GM18867 (cell line): ENCODE measurements at regions not wholly inside any gene's neighbourhood (a gene's known extent, or its start where the extent isn't known, plus 50 kb on each side); places are given as distances from the start of the nearest gene placed in this dataset.

Experiments
- ATAC-seq: cut with Tn5 transposase; IDR thresholded peaks from one replicate; pipeline ENCODE4 v1.9.1; 2021; ENCODE audit warnings: mild to moderate bottlenecking, moderate library complexity; ENCODE audit not compliant: unreplicated experiment

DNA sequence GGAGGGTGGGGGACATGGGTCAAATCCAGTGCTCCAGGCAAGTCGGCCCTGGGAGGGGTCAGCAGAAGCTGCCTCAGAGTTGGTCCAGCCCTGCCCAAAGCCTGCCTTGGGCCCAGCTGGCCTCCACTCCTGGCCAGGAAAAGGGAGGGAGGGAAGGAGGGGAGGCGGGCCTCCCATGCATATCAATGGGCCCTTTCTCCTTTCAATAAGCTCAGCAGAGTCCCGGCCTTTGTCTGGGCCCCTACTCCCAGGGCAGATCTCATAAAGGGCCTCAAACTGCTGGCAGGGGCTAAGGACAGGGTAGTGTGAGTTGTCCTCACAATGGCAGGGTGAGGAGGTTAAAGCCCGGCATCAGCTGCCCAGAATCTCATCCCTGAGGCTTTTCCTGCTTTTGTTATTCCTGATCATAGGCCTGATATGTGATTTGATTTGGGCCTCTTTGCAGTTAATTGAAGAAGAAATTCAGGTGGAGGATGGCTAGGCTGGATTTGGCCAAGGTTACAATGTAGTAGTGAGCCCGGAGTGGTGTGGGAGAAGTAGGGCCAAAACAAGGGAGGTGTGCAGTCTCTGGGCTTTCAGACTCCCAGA, 121.1 kb upstream of the ATP6AP2 start:
- no peak for ATAC-seq

DNA sequence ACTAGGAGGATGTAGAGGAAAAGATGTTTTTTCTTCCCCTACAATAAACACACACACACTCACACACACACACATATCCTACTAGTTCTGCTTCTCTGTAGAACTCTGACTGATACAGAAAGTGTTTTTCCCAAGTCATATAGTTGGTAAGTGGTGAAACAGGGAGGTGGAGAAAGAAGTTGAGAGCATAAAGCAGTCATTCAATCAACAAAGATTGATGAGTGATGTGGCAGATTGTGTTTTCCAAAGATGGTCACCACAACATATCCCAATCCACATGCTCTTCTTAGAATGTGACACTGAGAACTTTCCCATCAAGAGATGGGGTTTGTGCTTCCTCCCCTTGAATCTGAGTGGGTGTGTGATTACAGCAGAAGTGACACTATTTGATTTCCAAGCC, 123.4 kb upstream of the ATP6AP2 start:
- ATAC-seq = no peak

DNA sequence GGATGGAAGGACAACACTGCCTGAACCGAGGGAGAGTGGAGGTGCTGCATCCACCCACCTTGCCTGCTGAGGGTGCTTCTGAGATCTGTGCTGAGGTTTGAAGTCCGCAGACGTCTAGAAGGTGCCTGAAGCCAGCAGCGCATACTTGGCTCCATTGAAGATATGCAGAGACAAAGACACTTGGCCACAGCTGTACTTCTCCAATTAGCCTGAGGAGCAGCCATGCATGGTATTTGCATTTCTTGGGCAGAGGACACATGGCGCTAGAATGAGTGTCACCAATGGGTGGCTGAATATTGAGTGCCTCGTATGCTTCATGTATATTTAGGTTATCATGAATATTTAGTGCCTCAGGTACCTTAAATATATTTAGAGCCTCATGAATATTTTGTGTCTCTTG, 128.7 kb upstream of the ATP6AP2 start:
- ATAC-seq = no peak

DNA sequence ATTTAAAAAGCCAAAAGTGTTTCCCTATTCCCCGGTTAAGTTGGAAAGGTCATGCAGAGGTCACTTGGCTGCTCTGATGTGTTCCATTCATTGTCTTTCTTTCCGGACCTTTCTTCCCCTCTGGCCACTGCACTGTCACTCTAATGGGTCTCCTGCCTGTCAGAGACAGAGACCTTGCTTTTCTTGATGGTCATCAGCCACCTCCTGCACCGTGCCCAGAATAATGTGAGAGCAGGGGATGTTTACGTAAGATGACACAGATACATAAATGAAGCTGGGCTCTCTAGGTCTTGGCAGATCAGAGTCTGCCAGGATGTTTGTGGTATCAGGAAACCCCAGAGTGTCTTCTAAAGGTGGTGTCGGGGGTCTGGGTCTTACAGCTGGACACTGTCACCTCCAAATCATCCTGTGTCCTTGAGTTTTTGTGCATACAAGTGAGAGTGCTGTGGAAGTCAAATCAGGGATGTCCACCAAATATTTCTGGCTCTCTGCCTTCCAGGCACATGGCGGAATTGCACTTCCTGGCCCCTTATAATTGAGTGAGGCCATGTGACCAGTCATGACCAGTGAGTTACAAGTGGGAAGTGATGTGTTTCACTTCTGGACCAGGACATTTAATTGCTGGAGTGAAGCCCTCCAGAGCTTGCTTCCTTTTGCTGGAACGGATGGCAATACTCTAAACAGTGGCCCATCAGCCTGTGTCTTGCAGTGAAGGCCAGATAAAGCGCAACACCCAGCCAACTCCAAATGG, 130.6 kb upstream of the ATP6AP2 start:
- ATAC-seq = no peak

DNA sequence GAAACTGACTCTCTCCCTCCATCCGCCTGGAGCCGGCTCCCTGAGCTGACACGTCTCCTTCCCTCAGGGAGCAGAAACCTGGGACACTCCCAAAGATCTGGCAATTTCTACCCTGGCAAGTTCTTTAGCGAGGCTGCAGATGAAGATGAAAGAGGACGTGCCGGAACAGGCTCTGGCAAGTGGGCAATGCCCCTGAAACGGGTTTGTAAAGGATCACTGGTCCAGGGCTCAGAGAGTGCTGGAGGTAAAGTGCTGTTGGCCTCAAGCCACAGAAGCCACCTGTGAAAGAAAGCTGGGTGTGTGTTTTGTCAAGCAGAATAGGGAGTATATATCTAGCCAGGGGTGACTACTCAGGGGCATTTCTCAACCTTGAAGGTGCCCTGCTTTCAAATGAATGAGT, 131.4 kb upstream of the ATP6AP2 start:
- ATAC-seq = no peak

DNA sequence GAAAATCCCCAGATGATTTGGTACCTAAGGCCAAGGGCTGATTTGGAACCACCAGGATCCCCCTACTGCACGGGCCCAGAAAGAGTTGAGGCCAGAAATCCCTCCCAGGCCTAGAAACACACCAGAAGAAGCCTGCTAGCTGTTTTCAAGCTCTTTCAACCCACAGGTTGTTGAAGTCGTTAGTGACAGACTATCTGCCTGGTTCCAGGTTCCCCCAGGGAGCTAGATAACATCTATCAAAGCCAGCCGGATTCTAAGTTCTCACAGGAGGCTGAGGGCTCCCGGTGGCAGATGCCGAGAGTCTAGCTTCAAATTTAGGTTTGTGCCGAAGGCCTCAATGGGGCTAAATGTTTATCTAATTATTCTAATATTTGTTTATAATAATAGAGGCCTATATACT, 132.0 kb upstream of the ATP6AP2 start:
- no peak for ATAC-seq

DNA sequence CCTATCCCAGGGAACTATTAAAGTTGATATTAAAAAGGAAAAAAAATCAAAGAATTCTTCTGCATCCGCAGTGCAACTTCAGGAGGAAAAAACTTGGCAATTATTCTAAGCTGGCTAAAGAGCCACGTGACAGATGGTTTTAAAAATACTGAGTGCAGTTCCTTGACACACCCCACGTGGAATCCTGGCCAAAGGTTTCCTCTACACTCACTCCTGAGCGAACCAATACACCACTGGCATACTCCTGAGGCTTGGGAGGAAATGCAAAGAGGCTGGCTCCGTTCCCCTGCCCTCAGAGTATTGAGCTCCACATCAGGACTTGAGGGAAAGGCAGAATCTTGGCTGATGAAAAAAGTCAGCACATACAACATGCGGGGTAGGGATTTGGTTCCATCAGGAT, 133.8 kb upstream of the ATP6AP2 start:
- no peak for ATAC-seq

DNA sequence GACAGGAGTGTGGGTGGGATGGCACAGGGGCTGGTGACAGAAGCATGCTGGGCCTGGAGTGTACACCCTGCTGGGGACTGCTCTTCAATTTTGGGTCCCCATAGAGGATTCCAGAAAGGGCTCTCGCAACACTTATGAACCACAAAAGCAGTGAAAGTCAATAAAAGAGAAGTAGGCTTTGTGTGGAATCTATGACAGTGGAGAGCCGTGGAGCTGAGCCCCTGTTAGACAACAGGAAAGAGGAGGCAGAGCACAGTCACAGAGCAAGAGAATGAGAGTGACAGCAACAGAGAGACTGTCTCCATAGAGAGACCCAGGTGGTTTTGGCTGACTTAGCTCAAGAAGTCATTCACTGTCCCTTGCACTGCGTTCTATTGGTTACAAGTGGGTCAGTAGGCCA, 135.1 kb upstream of the ATP6AP2 start:
- no peak for ATAC-seq

DNA sequence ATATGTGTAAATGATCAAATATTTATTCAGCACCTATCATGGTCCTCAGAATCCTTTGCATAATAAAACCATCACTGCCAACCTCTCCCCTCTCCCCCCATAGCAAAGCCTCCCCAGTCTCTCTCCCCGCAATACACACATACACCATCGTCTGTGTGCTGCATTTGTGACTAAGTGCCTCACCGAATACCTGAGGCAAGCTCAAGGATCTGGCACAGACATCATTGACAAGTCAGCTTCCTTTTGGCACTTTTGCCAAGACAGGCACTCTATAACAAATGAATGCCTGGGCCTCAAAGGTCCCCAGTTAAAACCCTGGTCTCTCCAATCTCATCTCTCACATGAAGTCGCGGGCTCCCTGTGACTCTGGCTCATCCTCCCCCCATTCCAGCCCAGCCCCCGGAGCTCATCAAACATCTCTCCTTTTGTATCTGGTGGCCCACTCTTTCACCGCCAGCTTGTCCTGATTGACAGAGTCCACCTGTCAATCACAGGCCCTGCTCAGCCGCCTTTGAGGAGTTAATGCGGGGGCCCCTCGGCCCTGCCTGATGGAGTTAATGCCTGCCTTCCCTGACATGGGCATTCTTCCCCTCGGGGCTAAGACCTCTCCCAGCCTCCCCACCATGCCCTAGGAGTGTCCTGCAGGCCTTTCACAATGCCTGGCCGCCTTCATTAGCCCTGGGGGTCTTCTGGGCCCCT, 135.8 kb upstream of the ATP6AP2 start:
- ATAC-seq = no peak

DNA sequence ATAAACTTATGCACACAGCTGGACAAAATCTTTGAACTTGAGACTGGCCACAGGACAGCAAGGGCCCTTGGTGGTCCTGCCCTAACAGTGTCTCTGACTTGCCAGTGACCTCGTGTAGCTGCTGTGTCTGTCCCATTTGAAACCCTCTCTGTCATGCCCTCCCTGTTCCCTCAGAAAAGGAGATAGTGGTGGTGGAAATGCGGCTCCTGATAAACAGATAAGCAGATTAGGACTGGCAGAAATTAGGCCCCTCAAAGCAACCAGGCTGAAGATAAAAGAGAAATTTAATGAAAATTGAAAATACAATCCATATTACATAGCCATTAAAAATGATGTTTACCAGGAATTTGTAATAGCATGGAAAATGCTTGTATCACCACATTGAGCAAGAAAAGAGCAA, 136.6 kb upstream of the ATP6AP2 start:
- no peak for ATAC-seq

DNA sequence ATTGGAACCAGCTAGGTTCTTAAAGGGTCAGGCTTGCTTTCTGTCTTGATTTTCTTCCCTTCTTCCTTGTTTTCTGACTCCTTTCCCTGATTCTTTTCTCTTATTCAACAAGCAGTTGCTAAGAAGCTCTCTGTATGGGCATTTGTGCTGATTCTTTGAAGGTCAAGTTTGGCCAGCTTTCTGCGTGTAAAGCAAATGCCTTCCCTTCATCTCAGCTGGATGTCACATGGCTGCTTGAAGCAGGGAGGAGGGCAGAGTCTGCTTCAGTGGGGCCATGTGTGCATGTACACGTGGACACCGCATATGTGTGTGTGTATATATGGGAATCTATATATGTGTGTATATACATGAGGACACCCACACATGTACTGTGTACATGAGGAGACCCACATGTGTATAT, 139.9 kb upstream of the ATP6AP2 start:
- ATAC-seq = no peak

DNA sequence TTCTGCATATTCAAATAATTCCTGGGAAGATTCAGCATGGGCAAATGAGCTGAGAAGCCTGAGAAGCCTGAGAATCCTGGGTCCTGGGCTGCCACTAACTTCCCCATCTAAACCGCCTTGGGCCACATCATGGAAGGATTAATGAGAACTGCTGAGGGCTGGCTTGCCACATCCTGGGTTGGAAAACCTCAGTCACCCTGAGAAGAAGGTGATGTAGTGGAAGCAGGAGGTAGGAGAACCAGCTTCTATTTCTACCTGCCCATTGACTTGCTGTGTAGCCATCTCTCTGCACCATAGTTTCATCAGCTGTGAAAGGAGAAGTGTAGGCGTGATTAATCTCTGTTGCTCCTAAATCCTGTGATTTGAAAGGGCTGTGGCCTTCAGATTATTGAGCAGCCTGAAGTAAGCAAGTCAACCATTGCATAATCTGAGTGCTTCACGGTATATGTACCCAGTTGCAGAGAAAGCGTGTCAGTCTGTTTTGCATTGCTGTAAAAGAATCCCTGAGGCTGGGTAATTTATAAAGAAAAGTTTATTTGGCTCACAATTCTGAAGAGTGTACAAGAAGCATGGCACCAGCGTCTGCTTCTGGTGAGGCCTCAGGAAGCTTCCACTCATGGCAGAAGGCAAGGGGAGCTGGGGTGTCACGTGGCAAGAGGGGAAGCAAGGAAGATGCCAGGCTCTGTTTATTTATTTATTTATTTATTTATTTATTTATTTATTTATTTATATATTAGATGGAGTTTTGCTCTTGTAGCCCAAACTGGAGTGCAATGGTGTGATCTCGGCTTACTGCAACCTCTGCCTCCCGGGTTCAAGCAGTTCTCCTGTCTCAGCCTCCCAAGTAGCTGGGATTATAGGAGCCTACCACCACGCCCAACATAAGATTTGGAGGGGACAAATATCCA, 140.9 kb upstream of the ATP6AP2 start:
- no peak for ATAC-seq

DNA sequence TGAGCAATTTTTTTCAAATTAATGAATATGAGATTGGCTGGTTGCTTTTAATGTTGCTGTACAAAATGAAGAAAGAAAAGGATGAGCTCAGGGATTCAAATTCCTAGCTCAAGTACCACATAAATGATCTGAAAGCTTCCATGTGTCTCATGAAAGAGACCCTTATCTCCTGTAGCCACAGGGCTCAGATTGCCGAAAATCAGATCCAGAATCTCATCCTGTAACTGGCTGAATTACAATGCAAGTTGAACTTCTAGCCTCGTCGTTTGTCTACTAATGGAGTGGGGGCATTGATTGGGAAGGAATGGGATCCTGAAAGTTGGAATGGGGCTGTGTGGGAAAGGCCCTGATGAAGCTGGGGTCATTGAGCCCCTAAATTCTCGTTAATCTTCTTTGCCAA, 143.4 kb upstream of the ATP6AP2 start:
- ATAC-seq = no peak

DNA sequence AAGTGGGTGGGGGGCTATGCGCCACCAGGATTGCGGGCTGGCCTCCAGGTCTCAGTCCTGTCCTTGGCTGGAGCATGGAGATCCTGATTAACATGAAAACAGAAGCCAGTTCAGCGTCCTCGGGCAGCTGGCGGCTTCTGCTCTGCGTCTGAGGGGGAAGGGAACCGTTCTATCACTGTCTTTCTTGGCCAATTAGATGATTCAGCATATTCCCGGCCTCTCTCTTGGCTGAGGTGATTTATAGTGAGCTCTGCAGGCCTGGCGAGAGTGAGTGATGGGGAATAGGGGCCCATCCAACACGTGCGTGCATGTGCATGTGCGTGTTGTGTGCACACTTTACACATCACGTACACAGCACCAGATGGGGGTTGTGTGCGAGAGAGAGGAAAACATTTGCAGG, 145.8 kb upstream of the ATP6AP2 start:
- ATAC-seq = no peak

DNA sequence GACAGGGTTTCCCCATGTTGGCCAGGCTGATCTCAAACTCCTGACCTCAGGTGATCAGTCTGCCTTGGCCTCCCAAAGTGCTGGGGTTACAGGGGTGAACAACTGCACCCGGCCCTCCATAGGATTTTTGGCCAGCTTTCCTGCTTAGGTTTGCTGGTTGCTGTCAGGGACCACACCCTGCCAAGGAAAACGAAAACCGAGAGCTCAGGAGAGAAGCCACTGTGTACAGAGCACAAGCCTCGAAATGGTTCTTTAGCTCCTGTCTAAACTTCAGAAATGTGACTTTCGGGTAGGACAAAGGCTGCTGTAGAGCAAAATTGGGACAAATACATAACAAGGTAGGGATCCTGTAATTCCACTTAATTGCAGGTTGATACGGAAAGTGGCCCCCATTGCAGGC, 146.3 kb upstream of the ATP6AP2 start:
- no peak for ATAC-seq

DNA sequence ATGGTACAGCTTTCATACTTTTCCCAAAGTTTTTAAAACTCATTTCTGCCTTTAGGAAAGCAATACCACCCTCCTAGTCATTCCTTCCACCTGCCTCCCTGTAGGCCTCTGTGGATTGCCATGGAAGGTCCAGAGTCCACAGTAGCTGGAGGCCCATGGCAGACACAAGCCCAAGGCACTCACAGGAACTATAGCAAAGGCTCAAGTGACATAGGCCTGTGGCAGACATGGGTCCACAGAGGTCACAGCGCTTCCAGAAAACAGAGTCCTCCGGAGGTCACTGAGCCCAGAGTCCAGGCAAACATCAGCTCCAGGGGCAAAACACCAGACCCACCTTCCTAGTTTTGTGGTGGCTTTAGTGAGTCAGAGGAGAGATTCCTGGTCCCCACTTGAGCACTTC, 147.6 kb upstream of the ATP6AP2 start:
- no peak for ATAC-seq

DNA sequence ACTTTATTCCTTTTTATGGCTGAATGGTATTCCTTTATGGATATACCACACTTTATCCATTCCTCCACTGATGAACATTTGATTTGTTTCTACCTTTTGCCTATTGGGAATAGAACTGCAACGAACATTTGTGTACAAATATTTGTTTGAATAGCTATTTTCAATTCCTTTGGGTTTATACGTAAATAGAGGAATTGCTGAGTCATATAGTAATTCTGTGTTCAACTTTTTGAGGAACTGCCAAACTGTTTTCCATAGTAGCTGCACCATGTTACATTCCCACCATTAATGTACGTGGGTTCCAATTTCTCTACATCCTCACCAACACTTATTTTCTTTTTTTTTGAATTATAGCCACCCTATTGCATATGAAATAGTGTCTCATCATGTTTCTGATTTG, 156.5 kb upstream of the ATP6AP2 start:
- no peak for ATAC-seq

DNA sequence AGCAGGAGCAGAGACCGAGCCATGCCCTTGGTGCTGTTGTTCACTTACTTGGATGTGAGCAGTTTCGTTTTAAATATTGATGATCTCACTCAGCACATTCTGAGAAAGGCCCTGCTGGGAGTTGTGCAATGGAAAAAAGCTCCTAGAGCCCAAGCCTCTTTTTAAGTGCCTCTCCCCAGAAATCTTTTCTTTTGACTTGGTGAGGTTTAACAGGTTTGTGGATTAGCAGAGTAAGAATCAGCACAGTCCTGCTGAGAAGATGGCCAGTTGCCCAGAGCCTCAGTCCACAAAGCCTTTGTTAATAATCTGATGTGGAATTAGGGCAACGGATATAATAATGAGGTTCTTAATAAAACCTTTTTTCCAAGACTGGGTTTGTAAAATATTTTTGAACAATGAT, 157.5 kb upstream of the ATP6AP2 start:
- ATAC-seq = no peak

DNA sequence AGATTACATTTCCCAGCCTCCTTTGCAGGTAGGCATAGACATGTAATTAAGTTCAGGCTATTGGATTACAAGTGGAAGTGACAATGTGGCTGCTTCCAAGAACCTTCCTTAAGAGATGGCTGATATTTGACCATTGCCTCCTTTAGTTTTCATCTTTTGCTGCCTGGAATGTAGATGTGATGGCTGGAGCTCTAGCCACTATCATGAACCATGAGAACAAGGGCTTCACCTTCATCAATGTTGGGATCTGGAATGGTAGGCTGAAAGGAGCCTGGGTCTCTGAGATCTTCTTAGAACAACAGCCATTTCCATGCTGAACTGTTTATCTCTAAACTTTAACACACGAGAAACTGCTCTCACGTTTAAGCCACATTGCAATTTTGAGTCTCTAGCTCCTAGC, 158.7 kb upstream of the ATP6AP2 start:
- no peak for ATAC-seq

DNA sequence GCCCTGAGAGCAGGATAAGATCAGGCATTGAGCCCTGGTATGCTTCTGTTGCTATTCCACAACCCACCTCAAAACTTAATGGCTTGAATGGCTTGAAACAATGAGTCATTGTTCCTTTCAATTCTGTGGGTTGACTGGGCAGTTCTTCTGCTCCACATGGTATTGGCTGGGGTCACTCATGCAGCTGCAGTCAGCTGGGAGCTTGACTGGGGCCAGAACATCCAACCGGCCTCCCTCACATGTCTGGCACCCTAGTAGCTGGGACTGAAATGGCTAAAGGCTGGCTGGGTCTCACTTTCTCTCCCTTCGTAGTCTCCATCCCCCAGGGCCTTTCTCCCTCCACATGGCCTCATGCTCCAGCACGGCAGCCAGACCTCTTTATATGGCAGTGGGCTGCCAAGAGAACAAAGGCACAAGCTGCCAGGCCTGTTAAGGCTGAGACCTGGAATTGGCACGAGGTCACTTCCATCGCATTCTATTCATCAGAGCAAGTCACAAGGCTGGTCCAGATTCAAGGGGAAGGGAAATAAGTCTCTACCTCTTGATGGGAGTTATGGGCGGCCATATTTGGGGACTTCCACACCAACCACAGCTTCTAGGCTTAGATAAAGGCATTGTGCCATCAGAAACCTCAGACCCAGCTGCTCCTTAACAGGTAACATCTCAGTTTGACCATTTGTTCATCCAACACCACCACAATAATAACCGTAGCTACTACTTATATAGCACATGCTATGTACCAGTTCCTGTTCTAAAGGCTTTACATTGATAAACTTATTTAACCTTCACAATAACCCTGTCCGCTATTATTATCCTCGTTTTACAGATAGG, 159.7 kb upstream of the ATP6AP2 start:
- peak; percentile 59 for ATAC-seq

DNA sequence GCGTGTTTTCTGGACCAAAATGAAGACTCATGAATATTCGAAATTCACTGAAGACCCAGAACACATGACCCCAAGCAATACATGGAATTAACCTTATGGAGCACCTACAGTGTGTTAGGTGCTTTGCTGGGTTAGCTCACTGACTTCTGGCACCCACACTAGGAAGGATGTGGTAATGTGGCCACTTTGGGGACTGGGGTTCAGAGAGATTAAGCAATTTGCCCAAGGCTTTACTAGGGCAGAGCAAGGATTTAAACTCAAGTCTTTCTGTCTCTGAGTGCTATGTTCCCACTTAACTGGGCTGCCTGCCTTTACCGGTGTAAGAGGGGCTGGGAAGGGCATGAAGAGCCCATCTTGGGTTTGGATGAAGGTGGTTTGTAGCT, 162.0 kb upstream of the ATP6AP2 start:
- ATAC-seq = no peak
